DND-41 (cell line): ENCODE measurements at regions not wholly inside any gene's neighbourhood (a gene's known extent, or its start where the extent isn't known, plus 50 kb on each side); places are given as distances from the start of the nearest gene placed in this dataset.

ENCODE experiments used
- ATAC-seq: fragments of 200-7000 bp; cut with Tn5 transposase; 3 replicates; pipeline ENCODE4 v1.9.1; 2021; ENCODE audit warnings: low read depth; ENCODE audit not compliant: insufficient read depth
- DNase-seq: peaks from one replicate; pipeline ENCODE4 v3.0.0-alpha.2; 2020
- H2AFZ ChIP-seq: 2 replicates; pipeline ENCODE4 v1.6.0; 2012; ENCODE audit warnings: low read depth, low read length
- H3K27ac ChIP-seq: 2 replicates; pipeline ENCODE4 v1.5.1; 2012; ENCODE audit warnings: low read length, inconsistent platforms
- H3K27me3 ChIP-seq: fragments of 200-600 bp; sonication (generic); 2 replicates; pipeline ENCODE4 v1.6.0; 2012; ENCODE audit warnings: low read length, mild to moderate bottlenecking, inconsistent platforms; ENCODE audit not compliant: insufficient read depth, poor library complexity
- H3K36me3 ChIP-seq: 2 replicates; pipeline ENCODE4 v1.5.1; 2012; ENCODE audit warnings: low read length, inconsistent platforms; ENCODE audit not compliant: insufficient read depth
- H3K4me1 ChIP-seq: 2 replicates; pipeline ENCODE4 v1.5.1; 2012; ENCODE audit warnings: mild to moderate bottlenecking, low read length; ENCODE audit not compliant: insufficient read depth
- H3K4me2 ChIP-seq: 2 replicates; pipeline ENCODE4 v1.6.0; 2012; ENCODE audit warnings: mild to moderate bottlenecking, moderate library complexity, low read length, inconsistent platforms; ENCODE audit not compliant: insufficient read depth
- H3K4me3 ChIP-seq, 2 experiments: fragments of 200-600 bp in 1 of 2; shearing (Covaris generic) in 1 of 2; 2 replicates each; pipeline ENCODE4 v1.5.1; 2012 to 2016; ENCODE audit warnings: inconsistent platforms in 2 of 2, low read length in 2 of 2, mild to moderate bottlenecking in 2 of 2, low read depth in 1 of 2, moderate library complexity in 1 of 2
- H3K79me2 ChIP-seq: 2 replicates; pipeline ENCODE4 v1.6.0; 2012; ENCODE audit warnings: low read length, inconsistent platforms; ENCODE audit not compliant: insufficient read depth
- H3K9ac ChIP-seq: 2 replicates; pipeline ENCODE4 v1.6.0; 2012; ENCODE audit warnings: low read depth, mild to moderate bottlenecking, inconsistent platforms, low read length, moderate library complexity
- H3K9me3 ChIP-seq: 2 replicates; pipeline ENCODE4 v1.5.1; 2012; ENCODE audit warnings: low read length, moderate library complexity, mild to moderate bottlenecking, inconsistent platforms; ENCODE audit not compliant: insufficient read depth, severe bottlenecking
- H4K20me1 ChIP-seq: 2 replicates; pipeline ENCODE4 v1.6.0; 2012; ENCODE audit warnings: low read length; ENCODE audit not compliant: insufficient read depth
- EZH2 ChIP-seq: IDR thresholded peaks from 3 replicates; pipeline ENCODE4 v1.6.1; 2012; ENCODE audit warnings: borderline replicate concordance, low read depth, mild to moderate bottlenecking, moderate library complexity, low read length, inconsistent platforms; ENCODE audit not compliant: severe bottlenecking
- TF ChIP-seq, protein P1 (sequence below): IDR thresholded peaks from 2 replicates; pipeline ENCODE4 v1.5.1; 2012; ENCODE audit warnings: borderline replicate concordance, low read length, moderate library complexity, mild to moderate bottlenecking; ENCODE audit not compliant: poor library complexity, severe bottlenecking; ENCODE audit errors: extremely low read depth

DNA sequence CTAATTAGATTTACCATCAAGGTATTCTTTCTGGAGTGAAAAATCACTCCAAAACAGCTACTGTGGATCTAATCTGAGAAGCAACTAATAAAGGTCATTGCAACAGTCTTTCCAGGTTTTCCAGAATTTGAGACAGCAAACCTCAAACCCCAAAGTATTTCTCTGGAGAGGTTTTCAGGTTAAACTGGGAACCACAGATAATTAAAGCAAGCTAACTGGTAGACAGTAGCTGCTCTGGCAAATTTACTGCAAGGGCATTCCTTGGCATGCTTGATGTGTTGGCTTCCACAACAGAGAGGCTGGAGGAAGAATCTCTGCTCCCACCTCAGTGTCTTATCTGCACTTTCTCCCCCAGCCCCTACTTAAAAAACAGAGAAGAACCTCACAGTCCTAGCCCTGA is 140.0 kb upstream of the NRBF2 start:
- Histone ChIP-seq H3K4me2 (no peak overlapping the region), H3K9me3 (no peaks in the 10 kb centered on the region), H3K36me3 (no peaks in the 10 kb centered on the region), H3K27me3 (no peaks in the 10 kb centered on the region), H3K79me2 (no peaks in the 10 kb centered on the region), H3K4me1 (no peaks in the 10 kb centered on the region), H2AFZ (no peak overlapping the region), H3K27ac (no peak overlapping the region), H3K9ac (no peak overlapping the region), H4K20me1 (no peaks in the 10 kb centered on the region), H3K4me3 (no peak overlapping the region)
- DNase-seq, result no peak
- ATAC-seq, result no peak
- TF ChIP-seq, protein P1, sequence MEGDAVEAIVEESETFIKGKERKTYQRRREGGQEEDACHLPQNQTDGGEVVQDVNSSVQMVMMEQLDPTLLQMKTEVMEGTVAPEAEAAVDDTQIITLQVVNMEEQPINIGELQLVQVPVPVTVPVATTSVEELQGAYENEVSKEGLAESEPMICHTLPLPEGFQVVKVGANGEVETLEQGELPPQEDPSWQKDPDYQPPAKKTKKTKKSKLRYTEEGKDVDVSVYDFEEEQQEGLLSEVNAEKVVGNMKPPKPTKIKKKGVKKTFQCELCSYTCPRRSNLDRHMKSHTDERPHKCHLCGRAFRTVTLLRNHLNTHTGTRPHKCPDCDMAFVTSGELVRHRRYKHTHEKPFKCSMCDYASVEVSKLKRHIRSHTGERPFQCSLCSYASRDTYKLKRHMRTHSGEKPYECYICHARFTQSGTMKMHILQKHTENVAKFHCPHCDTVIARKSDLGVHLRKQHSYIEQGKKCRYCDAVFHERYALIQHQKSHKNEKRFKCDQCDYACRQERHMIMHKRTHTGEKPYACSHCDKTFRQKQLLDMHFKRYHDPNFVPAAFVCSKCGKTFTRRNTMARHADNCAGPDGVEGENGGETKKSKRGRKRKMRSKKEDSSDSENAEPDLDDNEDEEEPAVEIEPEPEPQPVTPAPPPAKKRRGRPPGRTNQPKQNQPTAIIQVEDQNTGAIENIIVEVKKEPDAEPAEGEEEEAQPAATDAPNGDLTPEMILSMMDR, result no peak
- TF ChIP-seq EZH2, result no peak

DNA sequence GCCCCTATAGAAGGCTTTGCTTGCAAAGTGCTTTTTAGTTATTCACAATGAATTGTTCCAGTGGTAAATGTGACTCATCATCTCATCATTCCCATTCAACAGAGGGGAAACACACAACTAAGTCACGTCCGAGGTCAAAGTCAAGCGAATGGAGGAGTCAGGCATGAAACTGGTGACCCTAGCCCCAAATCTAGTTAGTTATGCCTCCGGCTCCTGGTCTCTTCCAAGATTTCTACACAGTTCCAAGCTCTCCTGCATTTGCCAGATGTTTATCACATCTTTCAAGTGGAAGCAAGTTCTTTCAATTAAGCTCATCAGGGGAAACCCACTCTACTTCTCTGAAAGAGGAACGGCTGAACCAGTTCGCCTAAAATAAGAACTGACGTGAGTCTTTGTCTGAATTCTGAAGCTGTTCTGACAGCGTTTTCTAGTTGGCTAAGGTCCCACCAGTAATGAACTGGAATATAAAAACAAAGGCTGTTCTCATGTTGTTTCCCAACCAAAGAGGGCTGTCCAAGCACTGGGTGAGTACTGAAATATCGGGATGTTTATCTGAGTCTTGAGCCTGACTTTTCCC is 140.9 kb upstream of the NRBF2 start:
- no peaks in the 10 kb centered on the region for H3K4me1 ChIP-seq
- H3K79me2 ChIP-seq, result no peaks in the 10 kb centered on the region
- no peak overlapping the region for H3K9ac ChIP-seq
- H3K4me3 ChIP-seq, result no peak overlapping the region
- DNase-seq (no peak), ATAC-seq (no peak)
- no peak overlapping the region for H3K4me2 ChIP-seq
- no peak overlapping the region for H2AFZ ChIP-seq
- no peak overlapping the region for H3K27ac ChIP-seq
- no peaks in the 10 kb centered on the region for H3K27me3 ChIP-seq
- no peaks in the 10 kb centered on the region for H4K20me1 ChIP-seq
- no peak for TF ChIP-seq EZH2
- TF ChIP-seq, protein P1, result no peak
- H3K36me3 ChIP-seq, result no peaks in the 10 kb centered on the region
- no peaks in the 10 kb centered on the region for H3K9me3 ChIP-seq

DNA sequence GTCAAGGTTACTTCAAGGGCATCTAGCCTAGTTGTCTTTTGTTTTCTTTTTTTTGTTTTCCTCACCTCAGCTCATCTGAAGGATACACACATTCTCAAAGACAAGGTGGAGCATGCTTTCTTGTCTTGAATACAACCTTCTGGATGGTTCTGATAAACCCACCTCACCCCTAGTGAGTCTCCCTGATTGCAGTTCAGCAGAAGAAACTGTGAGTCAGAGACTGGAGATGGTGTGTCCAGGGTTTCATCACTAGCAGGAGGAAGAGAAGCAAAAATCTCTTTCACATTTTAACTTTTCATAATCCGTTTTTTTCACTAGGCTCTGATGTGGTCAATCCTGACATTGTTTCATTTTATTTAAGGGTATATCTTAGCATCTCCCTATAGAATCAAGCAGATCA is 143.0 kb upstream of the NRBF2 start:
- Histone ChIP-seq H3K4me1 (no peaks in the 10 kb centered on the region), H3K9me3 (no peaks in the 10 kb centered on the region), H3K4me3 (no peak overlapping the region), H3K27ac (no peak overlapping the region), H3K4me2 (no peak overlapping the region), H4K20me1 (no peaks in the 10 kb centered on the region), H3K36me3 (no peaks in the 10 kb centered on the region), H3K27me3 (no peaks in the 10 kb centered on the region), H3K9ac (no peak overlapping the region), H3K79me2 (no peaks in the 10 kb centered on the region), H2AFZ (no peak overlapping the region)
- DNase-seq, result no peak
- TF ChIP-seq, protein P1, result no peak
- TF ChIP-seq EZH2, result no peak
- ATAC-seq, result no peak
